22Rv1 (cell line): ENCODE measurements at regions not wholly inside any gene's neighbourhood (a gene's known extent, or its start where the extent isn't known, plus 50 kb on each side); places are given as distances from the start of the nearest gene placed in this dataset.

ENCODE experiments used
- CTCF ChIP-seq: fragments of 450-650 bp; IDR thresholded peaks from 2 replicates; pipeline ENCODE4 v1.5.1; 2017; ENCODE audit warnings: mild to moderate bottlenecking
- ZFX ChIP-seq: fragments of 450-650 bp; IDR thresholded peaks from 2 replicates; pipeline ENCODE4 v1.6.1; 2017; ENCODE audit warnings: antibody characterized with exemption, borderline replicate concordance

- TF ChIP-seq CTCF (no peak), ZFX (no peak)
These were observed 1278.0 kb upstream of the CNTN5 start for GRCh38 chr11:97742717-97743116.
